NCI-H1694 (cell line): ENCODE measurements at regions not wholly inside any gene's neighbourhood (a gene's known extent, or its start where the extent isn't known, plus 50 kb on each side); places are given as distances from the start of the nearest gene placed in this dataset.
"Not testable (repeated sequence)": the region's sequence is repeated elsewhere in the genome, so short reads cannot be mapped to it uniquely, and the experiment has no call there.

Source experiments
- DNase-seq: peaks from one replicate; lab custom pipeline; 2025; lab: John Stamatoyannopoulos, UW

- not testable (repeated sequence) for DNase-seq
Observed at GRCh38 chr17:45554479-45554878, 64.0 kb upstream of the PLEKHM1 start.

DNA sequence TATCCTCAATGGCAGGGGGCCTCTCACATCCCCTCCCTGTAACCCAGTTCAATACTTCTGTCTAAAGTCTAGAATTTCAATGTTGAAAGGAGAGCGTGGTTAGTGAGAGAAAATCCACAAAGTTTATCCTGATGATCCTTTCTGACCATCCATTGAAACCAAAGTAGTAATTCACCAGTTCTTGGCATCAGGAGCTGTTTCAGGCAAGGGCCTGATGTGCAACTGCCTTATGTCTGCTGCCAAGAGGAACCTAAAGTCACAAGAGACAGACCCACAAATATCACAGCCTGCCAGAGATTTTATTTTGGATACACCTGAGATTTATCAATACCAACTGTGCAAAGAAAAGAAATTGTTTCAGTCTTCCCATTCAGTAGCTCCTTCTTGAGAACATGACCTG lies 68.3 kb upstream of the PLEKHM1 start:
- not testable (repeated sequence) for DNase-seq

- DNase-seq: not testable (repeated sequence)
Observed at GRCh38 chr17:45562868-45563267, 72.3 kb upstream of the PLEKHM1 start.

DNA sequence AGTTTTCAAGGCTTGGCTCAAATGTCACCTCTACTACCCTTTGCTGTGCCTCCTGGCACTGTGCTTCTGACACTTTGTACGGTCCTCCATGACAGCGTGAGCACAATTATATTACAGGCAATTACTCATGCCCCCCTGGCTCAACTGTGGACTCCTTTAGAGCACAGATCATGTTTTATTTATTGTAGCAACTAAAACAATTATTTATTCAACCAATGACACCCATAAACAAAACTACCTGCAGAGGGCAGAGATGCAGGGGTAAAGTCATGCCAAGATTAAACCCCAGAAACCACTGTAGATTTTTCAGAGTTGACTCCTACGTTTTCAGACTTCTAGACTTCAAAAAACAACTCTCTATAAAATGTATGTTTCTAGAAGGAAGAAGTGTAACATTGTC lies 72.8 kb upstream of the PLEKHM1 start:
- DNase-seq: not testable (repeated sequence)

- DNase-seq: not testable (repeated sequence)
Observed at GRCh38 chr17:45568275-45568674, 77.8 kb upstream of the PLEKHM1 start.

DNA sequence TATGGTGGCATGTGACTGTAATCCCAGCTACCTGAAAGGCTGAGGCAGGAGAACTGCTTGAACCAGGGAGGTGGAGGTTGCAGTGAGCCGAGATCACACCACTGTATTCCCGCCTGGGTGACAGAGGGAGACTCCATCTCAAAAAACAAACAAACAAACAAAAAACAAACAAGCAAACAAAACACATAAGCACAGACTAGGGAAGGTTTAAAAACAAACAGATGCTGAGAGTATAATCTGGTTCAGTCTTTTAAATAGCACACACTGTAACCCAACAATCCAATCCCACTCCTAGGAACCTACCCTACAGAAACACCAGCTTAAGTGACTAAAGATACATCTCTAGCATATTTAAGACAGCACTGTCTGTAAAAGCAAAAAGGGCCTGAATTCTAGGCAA lies 82.8 kb upstream of the PLEKHM1 start:
- not testable (repeated sequence) for DNase-seq

DNA sequence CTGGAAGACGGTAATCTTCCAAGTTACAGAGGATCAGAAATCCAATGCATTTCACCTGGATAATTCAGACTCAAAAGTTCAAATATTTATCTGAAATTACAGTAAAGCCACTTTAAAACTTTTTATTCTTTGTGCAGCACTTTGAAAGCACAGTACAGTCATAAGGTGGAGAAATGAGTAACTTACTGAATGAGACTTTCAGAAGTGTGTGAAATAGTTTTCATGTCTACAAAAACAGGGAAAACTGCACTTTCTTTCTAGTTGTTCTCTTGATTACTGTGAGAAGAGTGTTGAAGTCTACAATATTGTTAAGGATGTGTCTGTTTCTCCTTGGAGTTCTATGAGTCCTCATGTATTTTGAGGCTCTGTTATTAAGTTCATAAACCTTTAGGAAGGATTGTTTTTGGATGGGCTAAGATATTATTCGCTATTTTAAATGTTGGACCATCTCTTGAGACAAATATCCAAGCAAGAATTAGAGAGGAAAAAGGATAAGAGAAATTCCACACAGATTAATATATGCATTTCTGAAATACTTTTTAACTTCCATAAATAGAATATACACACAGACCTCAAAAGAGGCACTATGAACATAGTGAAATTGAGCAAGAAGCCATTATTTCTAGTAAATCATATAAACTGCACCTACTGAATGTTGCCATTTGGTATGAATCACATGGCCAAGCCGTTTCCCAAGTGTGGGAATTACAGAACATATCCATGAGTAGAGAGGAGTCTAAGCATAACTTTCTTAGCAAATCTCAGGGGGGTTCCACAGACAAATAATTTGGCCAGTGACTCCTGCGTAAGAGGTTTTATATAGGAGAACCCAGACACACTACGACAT lies 83.6 kb upstream of the PLEKHM1 start:
- no peak for DNase-seq

DNA sequence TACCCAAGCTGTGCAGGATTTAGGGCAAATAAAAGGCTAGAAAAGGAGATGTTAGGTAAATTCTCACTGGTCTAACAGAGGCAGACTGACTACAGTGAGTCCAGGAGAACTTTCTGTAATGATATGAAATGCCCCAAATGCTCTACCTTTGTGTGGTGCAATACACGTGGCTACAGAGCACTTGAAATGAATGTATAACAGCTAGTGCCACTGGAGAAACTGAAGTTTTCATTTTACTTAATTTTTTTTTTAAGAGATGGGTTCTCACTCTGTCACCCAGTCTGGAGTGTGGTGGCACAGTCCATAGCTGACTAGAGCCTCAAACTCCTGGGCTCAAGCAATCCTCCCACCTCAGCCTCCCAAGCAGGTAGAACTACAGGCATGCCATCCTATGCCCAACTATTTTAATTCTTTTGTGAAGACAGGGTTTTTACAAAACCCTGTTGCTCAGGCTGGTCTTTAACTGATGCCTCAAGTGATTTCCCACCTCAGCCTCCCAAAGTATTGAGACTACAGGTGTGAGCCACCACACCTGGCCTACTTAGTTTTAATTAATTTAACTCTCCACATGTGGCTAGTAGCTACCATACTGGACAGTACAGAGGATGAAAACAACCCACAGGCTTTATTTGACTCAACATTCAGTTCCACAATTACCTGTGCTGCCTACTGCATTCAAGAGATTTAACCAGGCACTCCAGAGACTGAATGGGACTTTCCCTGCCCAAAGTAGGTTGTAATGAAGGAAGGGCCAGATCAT lies 84.8 kb upstream of the PLEKHM1 start:
- DNase-seq: no peak

DNA sequence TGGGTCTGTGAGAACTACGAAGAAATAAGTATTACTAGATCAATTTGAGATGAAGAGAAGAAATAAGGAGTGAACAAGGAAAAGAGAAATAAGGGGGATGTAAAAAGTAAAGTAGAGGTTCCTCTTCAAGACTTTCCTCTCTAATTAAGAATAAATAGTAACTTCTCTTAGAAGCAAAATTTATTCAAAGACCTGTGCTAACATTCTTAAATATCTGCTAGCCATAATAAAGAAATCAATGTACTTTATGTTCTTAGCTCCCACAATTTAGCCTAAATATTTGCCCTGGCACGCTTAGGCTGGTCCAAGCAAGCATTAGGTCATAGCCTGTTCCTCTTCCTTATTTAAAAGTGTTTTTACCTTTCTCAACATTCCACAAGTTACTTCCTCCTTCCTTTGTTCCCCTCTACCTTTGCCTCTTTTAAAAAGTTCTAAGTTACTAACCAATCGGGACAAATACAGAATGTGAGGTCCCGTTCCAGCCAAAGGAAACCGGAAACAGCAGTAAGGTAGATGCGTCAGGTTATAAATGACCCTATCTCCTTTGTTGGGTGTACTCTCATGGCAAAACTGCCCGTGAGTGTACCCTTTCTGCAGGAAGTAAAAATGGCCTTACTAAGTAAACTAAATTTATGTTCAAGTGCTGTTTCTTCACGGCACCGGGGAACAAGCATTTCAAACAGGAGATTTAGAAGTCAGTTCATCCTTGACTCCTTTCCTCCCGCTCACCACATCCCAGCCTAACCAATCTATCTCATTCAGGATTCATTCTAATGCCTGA lies 86.2 kb upstream of the PLEKHM1 start:
- not testable (repeated sequence) for DNase-seq

GRCh38 chr17:45577571-45578279 lies 87.2 kb upstream of the PLEKHM1 start:
- no peak for DNase-seq

DNA sequence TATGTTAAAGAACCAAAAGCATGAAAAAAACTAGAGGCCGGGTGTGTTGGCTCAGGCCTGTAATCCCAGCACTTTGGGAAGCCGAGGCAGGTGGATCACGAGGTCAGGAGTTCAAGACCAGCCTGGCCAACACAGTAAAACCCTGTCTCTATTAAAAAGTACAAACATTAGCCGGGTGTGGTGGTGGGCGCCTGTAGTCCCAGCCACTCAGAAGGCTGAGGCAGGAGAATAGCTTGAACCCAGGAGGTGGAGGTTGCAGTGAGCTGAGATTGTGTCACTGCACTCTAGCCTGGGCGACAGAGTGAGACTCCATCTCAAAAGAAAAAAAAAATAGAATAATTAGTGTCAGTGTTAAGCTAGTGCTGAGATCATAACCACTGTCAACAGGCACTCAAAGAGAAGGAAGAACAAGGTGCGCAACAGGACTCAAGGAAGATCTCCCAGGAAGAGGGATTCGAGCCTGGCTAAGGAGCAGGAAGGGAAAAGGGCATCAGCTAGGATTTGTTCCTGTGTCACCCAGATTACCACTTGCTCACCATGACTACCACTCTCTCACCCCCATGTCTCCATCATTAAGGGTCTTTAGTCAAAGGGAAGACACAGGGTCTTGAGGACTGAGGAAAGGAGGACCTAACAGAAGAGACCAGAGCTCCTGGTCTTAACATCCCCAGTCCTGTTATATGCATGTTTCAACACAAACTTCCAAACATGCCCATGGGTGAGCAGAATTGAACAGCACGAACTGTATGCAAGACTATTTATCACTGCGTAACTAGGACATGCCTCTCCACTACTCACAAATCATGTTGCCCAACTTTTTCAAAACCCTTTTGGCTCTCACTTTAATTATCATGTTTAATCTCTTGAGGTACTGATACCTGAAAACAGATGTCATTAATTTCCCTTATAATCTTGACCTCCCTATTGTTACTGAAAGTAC lies 88.3 kb upstream of the PLEKHM1 start:
- no peak for DNase-seq

DNA sequence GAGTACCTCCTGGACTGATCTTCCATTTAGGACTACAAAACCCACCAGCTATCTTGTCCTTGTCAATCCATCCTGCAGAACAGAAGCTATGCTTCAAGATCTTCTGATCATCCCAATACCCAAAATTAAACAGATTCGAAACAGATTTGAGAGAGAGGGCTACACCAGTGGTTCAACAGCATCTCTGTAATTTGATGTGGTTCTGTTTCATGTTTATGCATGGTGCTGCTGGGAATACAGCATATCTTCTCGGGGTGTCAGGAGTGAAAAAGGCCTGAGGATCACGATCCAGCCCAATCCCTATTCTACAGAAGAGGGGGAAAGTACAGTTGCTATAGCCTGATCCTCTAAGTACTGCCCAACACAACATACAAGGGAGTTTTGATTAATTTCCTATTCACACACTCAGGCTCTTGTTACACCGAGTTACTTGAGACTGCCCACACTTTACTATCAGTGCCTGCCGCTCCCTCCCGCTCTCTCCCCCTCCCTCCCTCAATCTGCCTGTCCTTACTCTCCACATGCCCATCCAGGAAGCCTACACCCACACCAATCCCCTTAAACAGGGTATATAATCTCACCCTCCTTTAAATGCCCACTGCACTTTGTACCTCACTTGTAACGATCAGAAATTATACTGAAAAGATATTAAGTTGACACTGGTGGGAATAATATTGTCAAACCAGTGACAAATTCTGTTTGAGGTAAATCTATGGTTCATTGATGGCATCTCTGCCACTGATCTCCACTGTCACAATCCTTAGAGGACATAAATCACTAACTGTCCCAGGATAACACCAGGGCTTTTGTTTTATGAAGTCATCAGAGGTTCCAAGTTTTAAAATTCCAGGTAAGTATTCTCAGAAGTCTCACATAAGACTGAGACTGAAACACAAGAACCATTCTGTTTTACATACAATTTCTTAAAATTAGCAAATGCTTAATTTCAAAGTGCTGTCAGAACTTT lies 89.3 kb upstream of the PLEKHM1 start:
- DNase-seq: no peak

- DNase-seq: no peak
Observed at GRCh38 chr17:45580924-45581323, 90.4 kb upstream of the PLEKHM1 start.

DNA sequence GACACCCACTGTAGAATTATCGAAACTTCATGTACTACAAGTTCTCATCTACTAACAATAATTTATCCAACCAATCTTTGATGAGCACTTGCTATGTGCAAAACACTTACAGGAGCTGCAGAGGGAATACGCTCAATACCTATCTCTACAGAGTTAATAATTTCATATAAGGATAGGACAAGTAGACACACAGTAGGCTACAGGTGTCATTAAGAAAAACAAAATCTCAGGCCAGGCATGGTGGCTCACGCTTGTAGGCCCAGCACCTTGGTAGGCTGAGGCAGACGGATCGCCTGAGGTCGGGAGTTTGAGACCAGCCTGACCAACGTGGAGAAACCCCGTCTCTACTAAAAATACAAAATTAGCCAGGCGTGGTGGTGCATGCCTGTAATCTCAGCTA lies 91.3 kb upstream of the PLEKHM1 start:
- no peak for DNase-seq

DNA sequence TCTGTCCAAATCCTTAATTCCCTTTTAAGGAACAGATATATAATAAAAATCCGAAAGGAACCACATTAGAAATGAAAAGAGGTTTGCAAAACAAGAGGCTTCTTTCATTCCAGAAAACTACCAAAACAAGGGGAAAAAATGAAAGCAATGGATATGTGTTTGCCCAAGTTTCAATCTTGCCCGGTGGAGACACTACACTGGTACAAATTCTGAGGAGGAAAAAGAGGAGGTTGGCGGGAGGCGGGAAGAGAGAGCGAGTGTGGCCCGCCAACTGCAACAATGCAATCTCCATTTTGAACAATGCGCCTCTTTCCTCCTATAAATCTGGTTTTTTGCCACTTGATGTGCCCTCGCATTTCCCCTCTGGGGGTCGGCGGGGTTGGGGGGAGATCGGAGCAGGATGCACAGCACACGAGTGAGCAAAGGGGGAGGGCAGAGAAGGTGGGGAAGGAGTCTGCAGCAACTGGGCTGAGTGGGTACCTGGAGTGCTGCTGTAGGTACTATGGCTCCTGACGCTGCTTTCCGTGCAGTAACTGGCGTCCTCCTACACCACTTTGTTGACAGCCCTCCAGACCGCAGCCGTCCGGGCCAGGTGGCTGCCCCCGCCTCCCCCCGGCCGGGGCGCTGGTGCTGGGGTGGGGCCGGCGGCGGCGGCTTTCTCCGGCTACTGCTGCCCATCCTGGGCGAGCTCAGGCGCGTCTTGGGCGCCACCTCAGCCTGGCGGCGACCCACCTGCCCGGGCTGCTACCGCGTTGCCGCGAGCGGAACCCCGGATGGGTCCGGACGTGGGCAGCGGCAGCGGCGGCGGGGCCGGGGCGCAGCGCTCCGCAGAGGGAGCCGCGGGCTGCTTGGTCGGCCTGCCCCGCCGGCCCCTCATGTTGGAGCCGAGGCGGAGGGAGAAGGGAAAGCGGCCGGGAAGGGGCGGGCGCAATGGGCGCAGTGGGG lies 93.8 kb upstream of the PLEKHM1 start:
- no peak for DNase-seq

- not testable (repeated sequence) for DNase-seq
Observed at GRCh38 chr17:45585037-45585733, 94.7 kb upstream of the PLEKHM1 start.

DNA sequence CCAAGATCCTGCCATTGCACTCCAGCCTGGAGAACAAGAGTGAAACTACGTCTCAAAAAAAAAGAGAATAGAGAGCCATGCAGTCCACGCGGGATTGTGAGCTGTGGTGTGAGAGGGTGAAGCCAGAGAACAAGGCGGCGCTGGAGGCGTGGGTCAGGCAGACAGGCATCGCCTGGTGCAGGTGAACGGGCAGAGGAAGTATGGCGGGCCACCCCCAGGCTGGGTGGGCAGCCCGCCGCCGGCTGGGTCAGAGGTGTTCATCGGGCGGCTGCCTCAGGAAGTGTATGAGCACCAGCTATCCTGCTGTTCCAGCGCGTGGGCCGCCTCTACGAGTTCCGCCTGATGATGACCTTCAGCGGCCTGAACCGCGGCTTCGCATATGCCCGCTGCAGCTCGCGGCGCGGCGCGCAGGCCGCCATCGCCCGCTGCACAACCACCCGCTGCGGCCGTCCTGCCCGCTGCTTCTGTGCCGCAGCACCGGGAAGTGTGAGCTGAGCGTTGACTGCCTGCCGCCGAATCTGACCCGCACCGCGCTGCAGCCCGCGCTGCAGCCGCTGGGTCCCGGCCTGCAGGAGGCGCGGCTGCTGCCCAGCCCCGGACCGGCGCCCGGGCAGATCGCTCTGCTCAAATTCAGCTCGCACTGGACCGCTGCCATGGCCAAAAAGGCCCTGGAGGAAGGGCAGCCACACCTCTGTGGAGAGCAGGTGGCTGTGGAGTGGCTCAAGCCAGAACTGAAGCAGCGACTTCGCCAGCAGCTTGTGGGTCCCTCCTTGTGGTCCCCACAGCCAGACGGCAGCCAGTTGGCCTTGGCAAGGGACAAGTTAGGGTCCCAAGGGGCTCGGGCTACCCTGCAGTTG lies 95.5 kb upstream of the PLEKHM1 start:
- DNase-seq: not testable (repeated sequence)
